GM12872 (cell line): ENCODE measurements at regions not wholly inside any gene's neighbourhood (a gene's known extent, or its start where the extent isn't known, plus 50 kb on each side); places are given as distances from the start of the nearest gene placed in this dataset.

Experiments used
- CTCF ChIP-seq: IDR thresholded peaks from 3 replicates; pipeline ENCODE4 v1.5.1; 2011; ENCODE audit warnings: low read depth, mild to moderate bottlenecking, low read length, moderate library complexity; ENCODE audit not compliant: insufficient read depth

- no peak for TF ChIP-seq CTCF
Measured at GRCh38 chr9:109708451-109708945, 71.5 kb upstream of the PALM2AKAP2 start.

DNA sequence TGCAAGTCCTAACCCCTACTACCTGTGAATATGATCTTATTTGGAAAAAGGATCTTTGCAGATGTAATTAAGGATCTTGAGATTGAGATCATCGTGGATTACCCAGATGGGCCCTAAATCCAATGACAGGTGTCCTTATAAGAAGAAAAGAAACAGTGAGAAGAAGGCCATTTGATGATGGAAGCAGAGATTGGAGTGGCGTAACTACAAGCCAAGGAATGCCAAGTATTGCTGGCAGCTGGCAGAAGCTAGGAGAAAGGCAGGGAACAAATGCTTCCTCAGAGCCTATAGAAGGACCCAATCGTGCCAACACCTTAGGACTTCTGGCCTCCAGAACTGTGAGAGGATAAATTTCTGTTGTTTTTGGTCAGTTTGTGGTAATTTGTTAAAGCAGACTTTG, 70.1 kb upstream of the PALM2AKAP2 start:
- no peak for TF ChIP-seq CTCF

DNA sequence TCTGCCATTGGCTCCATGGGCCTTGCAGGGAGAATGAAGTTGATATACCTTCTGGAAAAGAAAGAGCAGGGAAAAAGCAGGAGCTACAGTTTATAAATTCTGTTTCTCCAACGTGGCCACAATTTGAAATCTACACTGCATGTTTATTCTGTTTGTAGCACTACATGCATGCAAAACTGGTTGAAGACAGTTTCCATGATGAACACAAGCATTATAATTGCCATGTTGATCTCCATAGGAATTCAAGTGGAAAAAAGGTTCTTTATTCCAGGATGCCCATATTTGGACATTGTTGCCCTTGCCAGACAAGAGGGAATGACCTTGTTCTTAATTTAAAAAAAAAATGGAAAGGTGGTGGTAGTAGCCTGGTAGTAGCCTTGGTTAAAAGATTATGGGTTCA, 69.2 kb upstream of the PALM2AKAP2 start:
- no peak for TF ChIP-seq CTCF

GRCh38 chr9:109715344-109715743, 64.7 kb upstream of the PALM2AKAP2 start:
- no peak for TF ChIP-seq CTCF

DNA sequence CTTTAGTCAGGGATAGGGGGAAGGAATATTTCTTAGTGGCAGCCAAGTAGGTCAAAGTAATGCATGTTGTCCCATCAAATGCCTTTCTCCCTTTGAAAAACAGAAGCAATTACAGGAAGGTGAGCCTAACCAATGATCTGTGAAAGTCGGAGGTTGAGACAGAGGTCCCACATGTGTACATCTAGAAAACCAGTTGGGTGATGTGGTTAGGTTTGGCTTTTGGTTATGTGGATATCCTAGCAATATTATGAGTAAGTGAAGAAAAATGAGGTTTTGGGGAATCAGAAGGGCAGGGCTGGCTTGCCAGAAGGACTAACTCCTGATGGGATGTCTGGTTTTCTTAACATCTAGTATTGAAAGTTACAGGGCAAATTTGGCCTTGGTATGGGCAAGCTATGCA, 63.4 kb upstream of the PALM2AKAP2 start:
- TF ChIP-seq CTCF, result no peak

- no peak for TF ChIP-seq CTCF
Measured at GRCh38 chr9:109717342-109717741, 62.7 kb upstream of the PALM2AKAP2 start.

DNA sequence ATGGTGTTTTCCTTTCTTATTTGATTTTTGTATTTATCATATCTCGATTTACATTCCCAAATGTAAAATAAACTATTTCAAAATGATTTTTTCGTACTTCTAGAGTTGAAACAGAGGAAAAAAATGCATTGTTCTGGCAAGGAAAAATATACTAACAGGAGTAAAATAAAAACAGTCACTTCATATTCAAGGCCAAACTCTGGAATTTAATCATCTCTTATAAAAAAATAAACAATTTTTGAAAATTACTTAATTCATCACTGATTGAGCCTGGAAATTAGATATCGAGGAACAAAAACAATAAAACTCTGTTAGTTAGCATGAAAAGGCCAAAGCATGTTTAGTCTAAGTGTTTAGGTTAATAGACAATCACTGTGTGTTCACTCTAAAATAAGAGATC, 61.1 kb upstream of the PALM2AKAP2 start:
- no peak for TF ChIP-seq CTCF

- no peak for TF ChIP-seq CTCF
Measured at GRCh38 chr9:109721001-109721400, 59.0 kb upstream of the PALM2AKAP2 start.
